ENCODE measurements at regions not wholly inside any gene's neighbourhood (a gene's known extent, or its start where the extent isn't known, plus 50 kb on each side); places are given as distances from the start of the nearest gene placed in this dataset.

DNA sequence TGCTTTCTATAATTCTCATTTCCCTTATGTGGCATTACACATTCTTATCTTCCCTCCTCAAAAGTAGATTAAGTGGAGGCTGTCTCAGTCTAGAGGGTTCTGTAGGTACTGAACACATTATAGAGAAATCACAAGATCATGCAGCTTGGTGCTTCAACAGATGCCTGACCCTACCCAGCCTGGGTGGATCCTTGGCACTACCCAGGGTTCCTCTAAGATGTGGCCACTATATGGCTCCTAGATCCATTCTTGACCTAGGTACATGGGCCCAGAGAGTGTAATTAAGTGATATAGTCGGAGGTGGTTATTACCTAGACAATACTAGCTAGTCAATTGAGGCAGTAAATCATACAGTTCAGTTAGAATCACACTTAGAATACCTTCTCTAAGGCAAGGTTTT is 213.9 kb downstream of the AKAP7 start:
- TF ChIP-seq, protein P1, sequence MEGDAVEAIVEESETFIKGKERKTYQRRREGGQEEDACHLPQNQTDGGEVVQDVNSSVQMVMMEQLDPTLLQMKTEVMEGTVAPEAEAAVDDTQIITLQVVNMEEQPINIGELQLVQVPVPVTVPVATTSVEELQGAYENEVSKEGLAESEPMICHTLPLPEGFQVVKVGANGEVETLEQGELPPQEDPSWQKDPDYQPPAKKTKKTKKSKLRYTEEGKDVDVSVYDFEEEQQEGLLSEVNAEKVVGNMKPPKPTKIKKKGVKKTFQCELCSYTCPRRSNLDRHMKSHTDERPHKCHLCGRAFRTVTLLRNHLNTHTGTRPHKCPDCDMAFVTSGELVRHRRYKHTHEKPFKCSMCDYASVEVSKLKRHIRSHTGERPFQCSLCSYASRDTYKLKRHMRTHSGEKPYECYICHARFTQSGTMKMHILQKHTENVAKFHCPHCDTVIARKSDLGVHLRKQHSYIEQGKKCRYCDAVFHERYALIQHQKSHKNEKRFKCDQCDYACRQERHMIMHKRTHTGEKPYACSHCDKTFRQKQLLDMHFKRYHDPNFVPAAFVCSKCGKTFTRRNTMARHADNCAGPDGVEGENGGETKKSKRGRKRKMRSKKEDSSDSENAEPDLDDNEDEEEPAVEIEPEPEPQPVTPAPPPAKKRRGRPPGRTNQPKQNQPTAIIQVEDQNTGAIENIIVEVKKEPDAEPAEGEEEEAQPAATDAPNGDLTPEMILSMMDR (IDR thresholded peaks at IDR 0.05), result no peak
- no peak for TF ChIP-seq POLR2A (IDR thresholded peaks at IDR 0.05)

Data from sigmoid colon (tissue), 3 donors.